Cardiac fibroblast (primary cell): ENCODE measurements at regions not wholly inside any gene's neighbourhood (a gene's known extent, or its start where the extent isn't known, plus 50 kb on each side); places are given as distances from the start of the nearest gene placed in this dataset.

Experiments
- DNase-seq, 2 donors: peaks; one replicate each; pipeline versions ENCODE4 v3.0.0 to v3.0.0-alpha.2; 2010; ENCODE audit warnings: low read depth in 2 of 2
- H3K4me3 ChIP-seq, 2 donors: replicated peaks in 1 of 2; 1 replicate in 1 of 2; 2 replicates in 1 of 2; pipeline ENCODE4 v1.5.1; 2011; ENCODE audit warnings: low read depth in 2 of 2, low read length in 2 of 2, mild to moderate bottlenecking in 2 of 2, moderate library complexity in 1 of 2
- TF ChIP-seq, protein P1 (sequence below): IDR thresholded peaks from one replicate; pipeline ENCODE4 v1.5.1; 2011; ENCODE audit warnings: low read depth, mild to moderate bottlenecking, low read length, inconsistent platforms

DNA sequence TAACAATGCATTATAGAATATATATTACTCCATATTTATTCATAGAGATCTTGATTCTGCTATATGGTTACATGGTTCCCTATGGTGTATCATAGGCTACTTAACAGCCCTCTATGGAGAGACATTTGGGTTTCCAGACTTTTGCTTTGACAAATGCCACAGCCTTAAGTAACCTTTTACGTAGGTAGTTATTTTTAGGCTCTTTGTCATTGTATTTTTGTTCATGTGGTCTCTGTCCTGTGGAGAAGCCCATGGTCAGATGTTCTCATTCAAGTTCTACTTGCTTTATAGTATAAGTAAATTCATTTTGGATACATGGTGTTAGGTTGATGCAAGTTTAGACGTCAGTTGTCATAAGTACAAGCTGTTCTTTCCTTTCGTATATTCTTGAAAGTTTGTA is 275.2 kb upstream of the THSD7B start:
- no peak overlapping the region for H3K4me3 ChIP-seq
- TF ChIP-seq, protein P1, sequence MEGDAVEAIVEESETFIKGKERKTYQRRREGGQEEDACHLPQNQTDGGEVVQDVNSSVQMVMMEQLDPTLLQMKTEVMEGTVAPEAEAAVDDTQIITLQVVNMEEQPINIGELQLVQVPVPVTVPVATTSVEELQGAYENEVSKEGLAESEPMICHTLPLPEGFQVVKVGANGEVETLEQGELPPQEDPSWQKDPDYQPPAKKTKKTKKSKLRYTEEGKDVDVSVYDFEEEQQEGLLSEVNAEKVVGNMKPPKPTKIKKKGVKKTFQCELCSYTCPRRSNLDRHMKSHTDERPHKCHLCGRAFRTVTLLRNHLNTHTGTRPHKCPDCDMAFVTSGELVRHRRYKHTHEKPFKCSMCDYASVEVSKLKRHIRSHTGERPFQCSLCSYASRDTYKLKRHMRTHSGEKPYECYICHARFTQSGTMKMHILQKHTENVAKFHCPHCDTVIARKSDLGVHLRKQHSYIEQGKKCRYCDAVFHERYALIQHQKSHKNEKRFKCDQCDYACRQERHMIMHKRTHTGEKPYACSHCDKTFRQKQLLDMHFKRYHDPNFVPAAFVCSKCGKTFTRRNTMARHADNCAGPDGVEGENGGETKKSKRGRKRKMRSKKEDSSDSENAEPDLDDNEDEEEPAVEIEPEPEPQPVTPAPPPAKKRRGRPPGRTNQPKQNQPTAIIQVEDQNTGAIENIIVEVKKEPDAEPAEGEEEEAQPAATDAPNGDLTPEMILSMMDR = no peak
- DNase-seq = no peak

DNA sequence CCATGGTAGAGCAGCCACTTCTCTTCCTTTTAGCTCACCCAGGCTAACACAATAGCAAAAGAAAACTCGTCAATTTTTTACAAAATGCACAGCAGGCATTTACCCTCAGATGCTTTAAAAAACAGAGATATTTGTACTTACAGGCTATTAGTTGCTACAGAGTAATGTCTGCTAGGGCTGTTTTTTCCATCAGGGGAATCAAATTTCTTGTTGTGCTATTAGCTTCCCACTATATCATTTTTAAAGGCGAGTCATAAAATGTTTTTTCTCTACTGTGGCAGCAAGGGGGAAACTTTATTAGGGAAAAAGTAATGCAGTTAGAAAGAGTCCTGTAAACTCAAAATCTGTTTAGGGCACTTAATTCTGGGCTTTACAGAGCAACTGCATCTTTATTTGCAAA is 277.9 kb upstream of the THSD7B start:
- H3K4me3 ChIP-seq = no peak overlapping the region
- DNase-seq = no peak
- TF ChIP-seq, protein P1 = no peak

DNA sequence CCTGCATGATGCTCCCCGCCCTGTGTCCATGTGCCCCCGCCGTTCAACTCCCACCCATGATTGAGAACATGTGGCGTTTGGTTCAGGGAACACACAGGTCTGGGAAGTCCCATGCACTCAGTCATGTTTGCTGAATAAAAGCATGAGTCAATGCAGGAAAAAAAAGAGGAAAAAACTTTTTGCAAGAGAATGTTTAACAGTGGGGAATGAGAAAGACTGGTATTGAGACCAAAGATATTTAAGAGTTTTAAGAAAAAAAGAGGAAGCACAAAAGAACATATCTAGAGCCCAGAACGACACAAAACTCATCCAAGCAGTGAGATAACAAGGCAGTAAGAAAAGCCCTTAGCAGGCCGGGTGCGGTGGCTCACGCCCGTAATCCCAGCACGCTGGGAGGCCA is 279.2 kb upstream of the THSD7B start:
- DNase-seq = no peak
- H3K4me3 ChIP-seq = no peak overlapping the region
- TF ChIP-seq, protein P1 = no peak

- TF ChIP-seq, protein P1 = no peak
- DNase-seq = no peak
- H3K4me3 ChIP-seq = no peak overlapping the region
Observed at GRCh38 chr2:136482966-136483365, 282.4 kb upstream of the THSD7B start.

GRCh38 chr2:136482006-136482405 is 283.3 kb upstream of the THSD7B start:
- H3K4me3 ChIP-seq = no peak overlapping the region
- no peak for DNase-seq
- TF ChIP-seq, protein P1 = no peak

DNA sequence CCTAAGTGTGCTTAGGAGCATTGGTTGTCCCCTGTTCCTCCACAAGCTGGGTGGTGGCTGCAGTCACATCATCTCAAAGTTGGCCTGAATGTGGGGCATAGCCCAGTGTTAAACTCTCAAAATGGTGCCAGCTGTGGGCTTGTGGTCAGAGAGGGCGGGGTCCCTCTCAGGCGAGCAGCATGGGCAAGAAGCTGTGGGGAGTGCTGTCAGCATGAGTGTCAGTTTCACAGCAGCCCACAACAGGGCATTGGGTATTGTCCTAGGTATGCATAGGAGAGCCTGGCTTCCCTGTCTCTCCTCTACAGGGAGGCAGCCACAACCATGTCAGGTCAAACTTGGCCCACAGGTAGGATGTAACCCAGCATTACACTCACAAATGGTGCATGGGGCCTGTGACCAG is 285.6 kb upstream of the THSD7B start:
- TF ChIP-seq, protein P1 = no peak
- DNase-seq = no peak
- no peak overlapping the region for H3K4me3 ChIP-seq

DNA sequence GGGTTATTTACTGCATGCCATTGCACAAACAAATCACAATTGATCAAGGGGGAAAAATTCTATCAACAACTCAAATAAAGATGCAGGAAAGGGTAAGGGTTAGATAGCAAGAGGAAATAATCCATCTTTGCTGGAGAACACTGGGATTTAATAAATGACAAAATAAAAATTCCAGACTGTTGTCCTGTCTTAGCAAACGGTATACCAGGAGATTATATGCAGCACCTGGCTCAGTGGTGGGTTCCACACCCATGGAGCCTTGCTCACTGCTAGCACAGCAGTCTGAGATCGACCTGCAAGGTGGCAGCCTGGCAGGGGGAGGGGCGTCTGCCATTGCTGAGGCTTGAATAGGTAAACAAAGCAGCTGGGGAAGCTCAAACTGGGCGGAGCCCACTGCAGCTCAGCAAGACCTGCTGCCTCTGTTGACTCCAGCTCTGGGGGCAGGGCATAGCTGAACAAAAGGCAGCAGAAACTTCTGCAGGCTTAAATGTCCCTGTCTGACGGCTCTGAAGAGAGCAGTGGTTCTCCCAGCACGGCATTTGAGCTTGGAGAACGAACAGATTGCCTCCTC is 296.5 kb upstream of the THSD7B start:
- DNase-seq = no peak
- TF ChIP-seq, protein P1 = no peak

More for the DNA sequence above, 296.5 kb upstream of the THSD7B start:
- no peak overlapping the region for H3K4me3 ChIP-seq
